Liver (tissue), 8 donors: ENCODE measurements at regions not wholly inside any gene's neighbourhood (a gene's known extent, or its start where the extent isn't known, plus 50 kb on each side); places are given as distances from the start of the nearest gene placed in this dataset.

Experiments
- DNase-seq: peaks from one replicate; pipeline ENCODE4 v3.0.0-alpha.2; 2017; ENCODE audit warnings: low spot score
- H3K27ac ChIP-seq, 2 donors: one replicate each; pipeline ENCODE4 v1.7.0; 2013; ENCODE audit warnings: inconsistent platforms in 2 of 2, low read length in 2 of 2, control low read depth in 1 of 2, low read depth in 1 of 2, mild to moderate bottlenecking in 1 of 2
- H3K27me3 ChIP-seq, 4 donors: one replicate each; pipeline versions ENCODE4 v1.6.1 to v1.7.0; 2013; ENCODE audit warnings: low read length in 3 of 4, inconsistent platforms in 1 of 4, mild to moderate bottlenecking in 1 of 4, moderate library complexity in 1 of 4; ENCODE audit not compliant: control insufficient read depth in 4 of 4, insufficient read depth in 4 of 4
- H3K36me3 ChIP-seq, 4 donors: one replicate each; pipeline versions ENCODE4 v1.6.1 to v1.7.0; 2013; ENCODE audit warnings: low read length in 3 of 4, mild to moderate bottlenecking in 3 of 4, low read depth in 1 of 4, moderate library complexity in 1 of 4; ENCODE audit not compliant: control insufficient read depth in 4 of 4, insufficient read depth in 3 of 4
- H3K4me1 ChIP-seq, 4 donors: one replicate each; pipeline versions ENCODE4 v1.6.1 to v1.7.0; 2013; ENCODE audit warnings: low read length in 3 of 4, mild to moderate bottlenecking in 3 of 4, moderate library complexity in 1 of 4; ENCODE audit not compliant: control insufficient read depth in 4 of 4, insufficient read depth in 4 of 4
- H3K4me3 ChIP-seq, 3 donors: one replicate each; pipeline versions ENCODE4 v1.6.1 to v1.7.0; 2013; ENCODE audit warnings: low read length in 3 of 3, control low read depth in 1 of 3, low read depth in 1 of 3, mild to moderate bottlenecking in 1 of 3
- H3K9ac ChIP-seq, 2 donors: one replicate each; pipeline ENCODE4 v1.7.0; 2013; ENCODE audit warnings: low read length in 2 of 2, mild to moderate bottlenecking in 2 of 2, moderate library complexity in 2 of 2, control low read depth in 1 of 2, low read depth in 1 of 2
- H3K9me3 ChIP-seq, 4 donors: one replicate each; pipeline versions ENCODE4 v1.6.1 to v1.7.0; 2013; ENCODE audit warnings: low read length in 3 of 4; ENCODE audit not compliant: control insufficient read depth in 4 of 4
- ATF3 ChIP-seq: IDR thresholded peaks from 2 replicates; pipeline ENCODE4 v1.6.1; 2016; ENCODE audit warnings: antibody characterized with exemption
- CTCF ChIP-seq: fragments of 150-350 bp; IDR thresholded peaks from 2 replicates; pipeline ENCODE4 v1.5.1; 2017; ENCODE audit warnings: improper control_type of control experiment, low read depth, low read length; ENCODE audit not compliant: missing input control
- EGR1 ChIP-seq, 2 donors: IDR thresholded peaks; 2 replicates each; pipeline ENCODE4 v1.6.1; 2016 to 2018; ENCODE audit warnings: antibody characterized with exemption in 2 of 2, low read depth in 2 of 2
- FOXA1 ChIP-seq: IDR thresholded peaks from 2 replicates; pipeline ENCODE4 v1.6.1; 2016; ENCODE audit warnings: antibody characterized with exemption
- FOXA2 ChIP-seq: IDR thresholded peaks from 2 replicates; pipeline ENCODE4 v1.6.1; 2016; ENCODE audit warnings: antibody characterized with exemption
- GABPA ChIP-seq, 2 donors: IDR thresholded peaks in 1 of 2; conservative IDR thresholded peaks in 1 of 2; 2 replicates each; pipeline ENCODE4 v1.6.1; 2016; ENCODE audit warnings: antibody characterized with exemption in 2 of 2, mild to moderate bottlenecking in 1 of 2, moderate library complexity in 1 of 2
- HNF4G ChIP-seq: IDR thresholded peaks from 2 replicates; pipeline ENCODE4 v1.6.1; 2016; ENCODE audit warnings: antibody characterized with exemption
- JUND ChIP-seq, 2 donors: IDR thresholded peaks; 2 replicates each; pipeline ENCODE4 v1.6.1; 2016; ENCODE audit warnings: antibody characterized with exemption in 2 of 2
- MAX ChIP-seq: IDR thresholded peaks from 2 replicates; pipeline ENCODE4 v1.6.1; 2016; ENCODE audit warnings: antibody characterized with exemption
- NR2F2 ChIP-seq: IDR thresholded peaks from 2 replicates; pipeline ENCODE4 v1.6.1; 2016; ENCODE audit warnings: antibody characterized with exemption
- RAD21 ChIP-seq, 2 donors: IDR thresholded peaks; 2 replicates each; pipeline ENCODE4 v1.6.1; 2016; ENCODE audit warnings: antibody characterized with exemption in 2 of 2, mild to moderate bottlenecking in 2 of 2
- REST ChIP-seq: IDR thresholded peaks from 2 replicates; pipeline ENCODE4 v1.6.1; 2016; ENCODE audit warnings: antibody characterized with exemption, mild to moderate bottlenecking
- RXRA ChIP-seq, 2 donors: IDR thresholded peaks; 2 replicates each; pipeline ENCODE4 v1.6.1; 2017 to 2018; ENCODE audit warnings: antibody characterized with exemption in 2 of 2, mild to moderate bottlenecking in 1 of 2
- SP1 ChIP-seq: IDR thresholded peaks from 2 replicates; pipeline ENCODE4 v1.6.1; 2018; ENCODE audit warnings: antibody characterized with exemption, mild to moderate bottlenecking
- TAF1 ChIP-seq: conservative IDR thresholded peaks from 2 replicates; pipeline ENCODE4 v1.6.1; 2016; ENCODE audit warnings: antibody characterized with exemption, mild to moderate bottlenecking
- YY1 ChIP-seq: IDR thresholded peaks from 2 replicates; pipeline ENCODE4 v1.6.1; 2016; ENCODE audit warnings: antibody characterized with exemption, mild to moderate bottlenecking
- ZBTB33 ChIP-seq: IDR thresholded peaks from 2 replicates; pipeline ENCODE4 v1.6.1; 2016; ENCODE audit warnings: antibody characterized with exemption
- WGBS: extraction: QIAGEN DNeasy Blood & Tissue Kit; methylation state at CpG from one replicate; pipeline ENCODE4 v1.1.7; 2013; 5-methylcytosine and 5-hydroxymethylcytosine counted together
- donor health status: healthy.
- donor health status: healthy.
- donor health status: healthy.
- donor health status: healthy.
- donor health status: healthy.

- no peak overlapping the region for H3K27ac ChIP-seq
- no peak for DNase-seq
- no peaks in the 10 kb centered on the region for H3K27me3 ChIP-seq
- H3K4me3 ChIP-seq = no peak overlapping the region
- peaks cover 3 to 25% (median 16%) of the 10 kb centered on the region in 4 donors for H3K4me1 ChIP-seq
- H3K9me3 ChIP-seq = no peaks in the 10 kb centered on the region
- WGBS = 46% methylated on average over 6 of the region's 6 CpGs
- no peak for TF ChIP-seq YY1
- no peak for TF ChIP-seq TAF1
- no peak for TF ChIP-seq RXRA (IDR thresholded peaks at IDR 0.05)
- TF ChIP-seq REST = no peak
- no peak for TF ChIP-seq FOXA2
- TF ChIP-seq ZBTB33 = no peak
- no peak for TF ChIP-seq ATF3
- no peak for TF ChIP-seq HNF4G
- no peak for TF ChIP-seq EGR1 (IDR thresholded peaks at IDR 0.05; ENCODE audit: low read depth in 2 of 2)
- TF ChIP-seq GABPA (IDR thresholded peaks at IDR 0.05 in 1 of 2, conservative IDR thresholded peaks at IDR 0.05 in 1 of 2) = no peak
- no peak for TF ChIP-seq JUND (IDR thresholded peaks at IDR 0.05)
- TF ChIP-seq SP1 = no peak
- no peak for TF ChIP-seq MAX
- TF ChIP-seq NR2F2 = no peak
- no peak for TF ChIP-seq CTCF
- no peak for TF ChIP-seq RAD21 (IDR thresholded peaks at IDR 0.05)
- TF ChIP-seq FOXA1 = no peak
- H3K9ac ChIP-seq = no peak overlapping the region
- H3K36me3 ChIP-seq = no peaks in the 10 kb centered on the region
Measured at GRCh38 chr3:11716573-11717290, 73.0 kb upstream of the VGLL4 start.
